Islet of Langerhans (tissue), 1 donor: ENCODE measurements at regions not wholly inside any gene's neighbourhood (a gene's known extent, or its start where the extent isn't known, plus 50 kb on each side); places are given as distances from the start of the nearest gene placed in this dataset.
A peak's percentile ranks its signal among the peaks of the same experiment; 100 is the strongest.
"Not testable (repeated sequence)": the region's sequence is repeated elsewhere in the genome, so short reads cannot be mapped to it uniquely, and the experiment has no call there.

Source experiments
- FAIRE-seq: peaks from one replicate; lab custom pipeline; 2011; peaks lifted over from hg19 to GRCh38; lab: Jason Lieb, UNC

DNA sequence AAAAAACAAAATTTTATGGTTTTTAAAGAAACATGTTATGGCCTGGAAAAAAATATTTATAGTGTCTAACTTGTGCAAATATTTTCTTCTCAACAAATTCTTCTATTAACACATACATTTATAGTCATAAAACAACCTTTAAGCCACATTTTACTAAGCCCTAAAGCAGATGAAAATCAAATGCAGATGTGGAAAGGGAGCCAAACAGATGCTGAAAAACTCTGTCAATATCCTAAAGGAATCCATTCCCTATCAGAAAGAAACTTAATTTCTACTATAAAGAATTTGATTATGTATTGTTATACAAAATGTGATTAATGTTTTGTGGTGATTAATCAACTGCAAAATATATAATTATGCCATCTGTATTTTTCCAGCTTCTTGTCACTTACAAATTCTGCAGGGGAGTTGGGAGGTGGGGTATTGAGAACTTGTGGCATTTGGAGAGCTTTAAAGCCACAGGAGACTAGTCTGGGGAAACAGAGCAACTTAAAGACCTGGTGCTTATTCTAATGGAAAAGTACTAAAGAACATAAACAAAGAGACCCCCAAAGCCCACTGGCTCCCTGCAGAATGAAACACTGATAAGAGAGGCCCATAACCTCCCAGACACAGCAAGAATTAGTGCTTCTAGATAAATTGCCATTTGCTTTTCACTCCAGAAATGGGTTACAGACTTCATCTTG lies 1721.0 kb upstream of the PIK3C3 start:
- FAIRE-seq = no peak

DNA sequence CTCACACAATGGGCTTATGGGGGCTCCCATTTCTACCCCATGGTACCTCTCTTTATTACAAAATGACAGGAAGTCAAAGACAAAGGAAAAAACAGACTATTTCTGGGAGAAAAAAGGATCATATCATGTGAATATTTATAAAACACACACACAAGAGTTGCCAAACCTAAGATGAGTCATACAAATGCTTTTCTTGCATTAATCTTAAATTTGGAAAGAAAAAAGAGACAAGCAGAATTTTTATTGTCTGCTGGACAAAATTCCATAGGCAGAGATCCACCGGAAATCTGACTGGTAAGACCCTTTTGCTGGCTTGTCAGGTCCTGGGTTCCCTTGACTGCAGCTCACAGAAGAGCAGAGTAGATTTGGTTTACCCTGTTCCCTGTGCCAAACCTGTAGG lies 1732.3 kb upstream of the PIK3C3 start:
- FAIRE-seq = no peak

DNA sequence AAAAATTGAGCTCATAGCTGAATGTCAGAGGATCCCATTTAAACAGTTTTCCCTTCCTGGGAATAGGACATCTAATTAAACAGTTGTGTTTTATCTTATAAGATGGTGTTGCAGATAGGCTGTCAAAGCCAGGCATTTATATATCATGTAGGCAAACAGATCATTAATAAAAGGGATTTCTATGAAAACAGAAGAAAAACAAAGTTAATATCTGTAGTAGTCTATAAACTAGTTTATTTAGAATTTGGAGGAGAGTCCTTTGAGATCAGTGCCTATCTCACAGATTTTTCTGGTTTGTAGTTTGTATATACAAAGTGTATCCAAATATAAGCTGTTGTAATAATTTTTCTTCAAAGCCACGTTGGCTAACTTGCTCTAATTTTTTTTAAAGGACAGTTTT lies 1738.2 kb upstream of the PIK3C3 start:
- no peak for FAIRE-seq

DNA sequence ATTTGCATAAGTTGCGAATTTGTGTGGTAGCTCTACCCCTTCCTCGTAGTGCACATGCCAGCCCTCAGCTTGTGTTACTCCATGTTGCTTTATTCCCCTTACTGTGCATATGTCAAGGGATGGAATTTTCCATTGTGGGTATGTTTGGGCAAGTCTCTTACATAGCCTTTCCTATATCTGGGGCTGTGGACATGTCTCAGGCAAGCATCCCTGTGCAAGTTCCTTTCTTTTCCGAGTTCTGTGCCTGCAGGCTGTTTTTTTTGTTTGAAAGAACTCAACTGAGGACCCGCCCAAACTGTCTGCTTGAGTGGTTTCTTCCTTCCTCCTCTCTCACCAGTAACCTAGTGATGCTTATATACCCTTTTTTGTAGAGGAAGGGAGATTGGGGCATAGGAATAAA lies 1739.1 kb upstream of the PIK3C3 start:
- no peak for FAIRE-seq

DNA sequence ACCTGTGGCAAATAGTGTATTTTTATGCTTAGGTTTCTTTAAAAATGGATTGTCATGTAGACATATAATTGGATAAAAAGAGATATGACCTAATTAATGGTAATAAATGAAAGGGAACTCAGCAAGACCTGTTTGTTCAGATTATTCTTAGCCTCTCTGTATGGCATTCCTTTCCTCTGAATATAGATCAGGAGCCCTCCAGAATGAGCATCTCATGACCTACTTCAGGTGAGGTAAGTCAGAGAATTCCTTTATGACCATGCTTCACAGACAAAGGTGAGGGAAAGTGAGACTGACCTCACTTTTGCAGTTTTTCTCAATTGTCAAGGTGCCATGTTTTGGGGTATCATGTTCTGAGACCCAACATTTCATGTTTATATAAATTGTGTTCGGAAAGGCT lies 1744.3 kb upstream of the PIK3C3 start:
- no peak for FAIRE-seq

DNA sequence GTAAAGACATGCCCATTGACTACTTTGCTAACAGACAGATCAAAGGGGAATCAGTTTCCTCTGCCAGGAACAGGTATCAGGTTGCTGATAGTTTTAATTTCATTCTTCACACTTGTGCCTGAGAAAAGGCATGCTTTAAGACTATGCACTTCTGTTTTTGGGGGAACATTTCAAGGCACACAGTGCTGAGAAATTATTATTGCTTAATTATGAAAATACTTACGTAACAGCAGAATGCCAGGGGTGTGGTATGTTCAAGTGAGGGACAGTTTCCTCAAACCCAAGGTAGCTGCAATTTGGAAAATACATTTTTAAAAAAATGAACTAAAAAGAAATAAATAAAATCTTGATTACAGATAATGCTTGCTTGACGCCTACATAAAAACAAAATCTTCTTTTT lies 1746.1 kb upstream of the PIK3C3 start:
- no peak for FAIRE-seq

DNA sequence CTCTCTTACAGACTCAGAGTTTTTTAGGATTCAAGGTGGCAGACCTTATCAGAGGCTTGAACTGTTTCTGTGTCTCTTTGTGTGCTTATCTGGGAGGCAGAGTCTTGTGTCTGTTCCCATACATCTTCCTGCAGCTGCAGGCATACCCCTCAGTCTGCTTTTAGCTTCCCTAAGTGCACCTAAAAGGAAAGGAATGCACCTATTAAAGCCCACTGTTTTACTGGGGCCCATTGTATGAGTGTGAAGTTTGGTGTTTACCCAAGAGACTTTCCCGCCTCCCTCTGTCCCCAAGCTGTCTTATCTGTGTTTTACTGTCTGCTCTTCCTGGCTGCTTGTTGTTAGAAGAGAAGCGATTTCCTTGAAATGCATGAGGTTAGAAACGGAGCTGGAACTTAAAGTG lies 1757.3 kb upstream of the PIK3C3 start:
- FAIRE-seq = no peak

DNA sequence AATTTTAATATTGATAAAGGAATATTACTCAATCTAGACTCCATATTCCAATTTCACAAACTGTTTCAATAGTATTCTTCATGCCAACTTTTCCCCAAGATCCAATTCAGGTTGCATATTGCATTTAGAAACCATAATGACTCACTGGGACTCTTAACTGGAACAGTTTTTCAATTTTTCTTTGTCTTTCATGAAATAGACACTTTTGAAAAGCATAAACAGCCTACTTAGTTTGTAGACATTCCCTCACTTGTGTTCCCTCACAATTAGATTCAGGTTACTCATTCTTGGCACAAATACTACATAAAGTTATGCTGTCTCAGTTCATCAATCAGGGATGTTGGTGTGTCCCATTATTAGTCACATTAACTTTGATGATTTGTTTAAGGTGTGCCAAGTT lies 1768.4 kb upstream of the PIK3C3 start:
- no peak for FAIRE-seq

DNA sequence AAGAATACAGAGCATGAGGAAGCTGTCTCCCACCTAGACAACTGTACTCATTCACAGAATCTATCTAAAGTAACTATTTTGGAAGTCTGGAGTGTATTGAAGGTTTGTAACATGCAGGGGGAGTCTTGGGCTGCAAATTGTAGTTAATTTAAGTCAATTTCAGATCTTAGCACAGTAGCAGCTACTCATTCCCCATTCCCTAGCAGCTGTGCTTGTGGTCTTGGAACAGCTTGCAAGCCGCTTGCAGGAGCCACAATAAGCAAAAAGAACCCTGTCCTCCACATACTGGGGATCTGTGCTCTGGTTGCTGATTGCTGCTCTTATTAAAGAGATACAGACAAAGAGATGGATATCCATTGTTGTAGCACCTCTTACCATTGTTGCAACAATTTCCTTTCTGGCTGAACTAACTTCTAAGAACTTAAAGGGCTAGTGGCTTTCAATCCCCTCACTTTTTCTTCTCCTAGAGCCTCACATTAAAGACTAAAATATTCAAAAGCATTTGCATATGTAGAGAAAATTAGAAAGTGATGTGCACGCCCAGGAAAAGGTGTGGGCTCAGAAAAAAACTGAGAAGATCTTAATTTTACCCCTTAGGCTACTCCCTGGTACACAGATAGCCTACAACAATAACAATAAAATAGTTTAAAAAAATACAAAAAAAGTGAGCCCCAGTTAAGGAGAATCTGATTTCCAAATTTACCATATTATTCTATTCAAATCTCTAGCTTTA lies 1775.1 kb upstream of the PIK3C3 start:
- no peak for FAIRE-seq

DNA sequence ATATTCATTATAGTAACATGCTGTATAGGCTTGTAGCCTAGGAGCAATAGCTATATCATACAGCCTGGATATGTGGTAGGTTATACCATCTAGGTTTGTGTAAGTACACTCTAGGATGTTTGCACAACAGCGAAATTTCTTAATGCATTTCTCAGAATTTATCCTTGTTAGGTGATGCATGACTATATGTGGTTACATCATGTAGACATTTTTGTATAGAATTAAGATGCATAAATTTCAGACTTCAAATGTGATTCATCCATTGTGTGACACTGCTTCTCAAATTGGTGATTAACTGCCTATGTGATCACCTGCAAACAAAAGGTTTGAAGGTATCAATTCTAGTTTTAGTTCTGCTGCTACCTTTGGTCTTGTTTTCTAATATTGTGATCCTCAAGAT lies 1787.0 kb upstream of the PIK3C3 start:
- FAIRE-seq = no peak

DNA sequence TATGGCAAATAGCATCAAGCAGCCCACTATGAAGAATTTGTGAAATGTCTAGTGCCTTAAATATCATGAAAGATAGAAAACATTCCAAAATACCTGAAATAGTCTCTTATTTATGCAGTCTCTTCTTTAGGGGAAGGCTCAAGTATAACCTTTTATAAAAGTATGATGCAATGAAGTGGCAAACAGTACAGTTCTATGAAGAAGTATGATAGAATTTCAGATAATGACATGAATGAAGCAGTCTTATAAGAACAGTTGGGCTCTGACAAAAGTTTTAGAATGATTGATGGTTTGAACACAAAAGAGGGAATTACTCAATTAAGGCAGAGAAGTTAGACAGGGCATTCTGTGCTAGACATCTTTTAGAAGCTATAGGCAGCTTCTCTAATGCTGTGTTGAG lies 1791.8 kb upstream of the PIK3C3 start:
- FAIRE-seq = no peak

DNA sequence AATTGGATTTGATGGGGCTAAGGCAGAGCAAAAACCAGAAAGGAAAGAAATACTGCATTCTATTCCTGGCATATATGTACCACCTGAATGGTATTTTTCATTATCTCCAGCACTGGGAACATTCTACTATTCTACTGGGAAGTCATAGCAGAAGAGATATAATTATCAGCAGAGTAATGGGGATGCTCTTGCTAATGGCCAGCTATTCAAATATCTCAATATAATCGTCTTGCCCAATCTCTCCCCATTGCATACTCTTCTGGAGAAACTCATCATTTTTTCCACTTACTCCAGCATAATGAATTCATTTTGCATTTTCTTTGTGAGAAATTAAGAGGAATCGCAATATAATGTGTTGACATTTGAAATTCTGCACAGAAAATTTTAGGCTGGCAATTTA lies 1794.7 kb upstream of the PIK3C3 start:
- no peak for FAIRE-seq

DNA sequence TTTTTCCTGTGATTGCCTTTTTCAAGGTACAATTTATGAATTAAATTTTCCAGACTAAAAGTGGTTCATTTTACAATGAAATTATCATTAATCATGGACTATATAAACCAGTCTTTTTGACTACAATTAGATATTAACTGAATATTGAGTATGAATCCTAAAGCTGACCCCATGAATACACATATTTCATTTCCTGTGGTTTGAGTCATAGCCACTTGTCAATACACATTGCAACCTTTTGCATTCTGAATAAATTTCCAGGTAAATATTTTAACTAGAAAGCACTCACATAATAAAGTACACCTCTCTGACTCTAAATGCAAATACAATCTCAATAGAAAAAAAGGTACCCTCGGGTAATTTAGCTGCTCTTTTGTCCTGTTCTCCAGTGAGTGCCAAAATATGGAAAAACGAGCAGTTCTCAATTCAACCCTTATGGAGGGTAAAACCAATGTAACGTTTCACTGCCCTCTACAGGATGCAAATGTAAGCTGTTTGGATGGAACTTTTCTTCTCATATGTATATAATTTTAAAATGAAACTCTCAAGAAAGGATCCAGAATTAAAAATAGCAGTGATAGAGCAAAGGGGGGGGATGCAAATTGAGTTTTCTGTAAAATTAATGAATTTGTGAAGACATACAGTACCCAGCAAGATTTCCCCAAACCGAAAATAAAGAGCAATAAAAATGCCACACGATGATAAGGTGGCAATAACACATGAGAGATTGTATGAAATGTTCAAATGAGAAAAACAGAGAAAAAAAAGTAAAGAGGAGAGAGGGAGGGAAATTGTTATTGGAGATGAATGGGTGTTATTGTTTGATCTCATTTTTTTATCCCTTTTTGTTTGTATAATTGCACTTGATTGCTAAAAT lies 1795.7 kb upstream of the PIK3C3 start:
- FAIRE-seq = peak; percentile 97

DNA sequence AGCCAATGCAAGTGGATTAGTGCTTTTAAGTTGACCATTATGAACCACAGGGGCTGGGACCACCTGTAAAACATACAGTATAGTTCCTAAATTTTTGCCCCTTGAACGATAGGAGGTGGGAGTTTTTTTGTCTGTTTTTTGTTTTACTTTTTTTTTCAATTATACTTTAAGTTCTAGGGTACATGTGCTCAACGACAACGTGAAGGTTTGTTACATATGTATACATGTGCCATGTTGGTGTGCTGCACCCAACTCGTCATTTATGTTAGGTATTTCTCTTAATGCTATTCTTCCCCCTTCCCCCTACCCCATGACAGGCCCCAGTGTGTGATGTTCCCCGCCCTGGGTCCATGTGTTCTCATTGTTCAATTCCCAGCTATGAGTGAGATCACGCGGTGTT lies 1797.9 kb upstream of the PIK3C3 start:
- no peak for FAIRE-seq

DNA sequence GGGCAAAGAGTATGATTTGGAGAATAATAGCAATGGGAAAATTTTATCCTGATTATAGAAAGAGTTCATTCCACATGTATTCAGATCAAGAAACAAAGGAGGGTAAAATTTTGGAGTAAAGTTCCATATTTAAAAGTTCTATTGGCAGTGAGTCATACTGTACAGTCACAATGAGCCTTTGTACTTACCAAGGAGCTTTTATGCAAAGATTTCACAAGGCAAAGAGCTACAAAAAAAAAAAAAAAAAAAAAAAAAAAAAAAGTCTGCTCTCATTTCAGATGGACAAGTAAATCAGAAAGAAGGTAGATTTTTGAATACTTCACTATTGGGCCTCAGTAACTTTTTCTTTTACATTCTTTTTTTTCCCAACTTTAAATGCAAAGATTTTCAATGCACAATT lies 1802.2 kb upstream of the PIK3C3 start:
- no peak for FAIRE-seq

DNA sequence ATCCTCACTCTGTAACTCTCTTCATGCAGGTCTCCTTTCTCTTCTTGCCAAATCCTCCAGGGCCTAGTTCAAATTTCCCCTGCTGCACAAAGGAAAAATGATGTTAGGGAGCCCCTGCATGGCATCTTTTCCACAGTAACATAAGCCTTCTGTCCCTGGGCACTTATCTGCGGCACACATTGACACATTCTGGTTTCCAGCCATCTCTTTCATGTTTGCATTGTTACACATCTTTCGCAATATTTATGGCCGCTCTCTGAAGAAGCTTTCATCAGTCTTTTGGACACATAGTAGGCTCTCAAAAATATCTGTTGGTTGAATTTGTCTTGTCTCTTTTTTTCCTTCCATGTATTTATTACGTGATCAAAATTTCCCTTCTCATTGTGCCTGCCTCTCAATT lies 1806.1 kb upstream of the PIK3C3 start:
- FAIRE-seq = no peak

DNA sequence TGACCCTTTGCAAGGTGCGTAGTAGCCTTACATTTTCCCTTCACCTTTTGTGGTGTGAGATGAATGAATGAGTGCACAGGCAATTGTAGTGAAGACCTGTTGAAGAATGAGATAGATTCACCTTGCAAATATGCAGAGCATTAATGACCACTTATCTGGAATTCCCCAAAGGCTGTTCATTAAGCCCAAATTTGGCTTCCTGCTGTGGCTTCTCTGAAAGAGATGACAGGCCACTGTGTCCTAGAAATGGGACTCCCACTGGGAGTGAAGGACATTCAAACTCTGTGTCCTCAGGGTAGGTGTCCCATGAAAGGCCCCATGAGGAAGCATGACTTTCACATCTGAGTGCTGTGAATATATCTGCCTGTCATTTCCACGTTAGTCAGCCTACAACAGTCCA lies 1821.8 kb upstream of the PIK3C3 start:
- no peak for FAIRE-seq

DNA sequence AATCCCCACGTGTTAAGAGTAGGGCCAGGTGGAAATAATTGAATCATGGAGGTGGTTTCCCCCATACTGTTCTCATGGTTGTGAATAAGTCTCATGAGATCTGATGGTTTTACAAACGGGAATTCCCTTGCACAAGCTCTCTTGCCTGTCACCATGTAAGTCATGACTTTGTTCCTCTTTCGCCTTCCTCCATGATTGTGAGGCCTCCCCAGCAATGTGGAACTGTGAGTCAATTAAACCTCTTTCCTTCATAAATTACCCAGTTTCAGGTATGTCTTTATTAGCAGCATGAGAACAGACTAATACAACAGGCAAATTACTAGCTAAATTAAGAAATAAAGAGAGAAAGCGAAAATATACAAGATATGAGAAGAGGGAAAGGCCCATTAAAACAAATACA lies 1822.6 kb upstream of the PIK3C3 start:
- FAIRE-seq = not testable (repeated sequence)

DNA sequence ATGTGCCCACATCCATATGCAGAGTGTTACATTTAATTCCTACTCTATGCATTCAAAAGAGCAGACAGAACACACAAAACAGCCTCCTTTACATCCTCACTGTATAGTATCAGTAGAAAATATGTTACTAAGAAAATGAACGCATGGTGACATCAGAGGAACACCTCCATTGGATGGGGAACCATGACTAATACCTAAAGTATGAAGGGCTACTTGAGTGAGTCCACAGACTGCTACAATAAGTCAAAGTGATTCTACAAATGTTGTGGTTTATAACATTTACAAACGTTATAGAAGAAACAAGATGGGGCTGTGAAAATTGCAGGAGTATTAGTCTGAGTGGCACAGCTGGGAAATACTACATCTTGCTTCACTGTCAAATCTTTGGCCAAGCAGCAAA lies 1830.9 kb upstream of the PIK3C3 start:
- FAIRE-seq = no peak

DNA sequence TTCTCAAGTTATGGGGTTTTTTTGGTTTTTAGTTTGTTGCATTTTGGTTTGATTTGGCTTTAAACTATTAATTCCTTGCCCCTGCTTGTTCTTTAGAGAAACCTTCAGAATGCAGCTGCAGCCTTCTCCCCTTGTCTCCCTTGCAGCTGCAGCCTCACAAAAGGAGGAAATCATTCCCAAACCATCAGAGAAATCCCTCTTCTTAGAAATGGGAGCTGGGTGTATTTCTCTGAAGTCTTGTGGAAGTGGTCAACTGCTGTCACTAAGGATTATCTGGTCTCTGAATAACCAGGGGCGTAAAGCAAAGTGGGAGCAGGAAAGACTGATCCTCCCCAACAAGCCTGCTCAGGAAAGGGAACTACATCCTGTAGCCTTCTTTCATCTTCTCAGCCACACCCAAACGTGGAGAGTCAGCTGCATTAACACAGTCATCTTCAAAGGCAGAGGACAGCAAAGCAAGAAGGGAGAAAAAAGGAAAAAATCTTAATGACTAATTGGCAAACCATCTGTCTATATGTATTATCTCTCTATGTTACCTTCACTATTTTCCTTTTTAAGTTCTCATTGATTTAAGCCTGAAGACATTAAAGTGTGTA lies 1834.1 kb upstream of the PIK3C3 start:
- no peak for FAIRE-seq

DNA sequence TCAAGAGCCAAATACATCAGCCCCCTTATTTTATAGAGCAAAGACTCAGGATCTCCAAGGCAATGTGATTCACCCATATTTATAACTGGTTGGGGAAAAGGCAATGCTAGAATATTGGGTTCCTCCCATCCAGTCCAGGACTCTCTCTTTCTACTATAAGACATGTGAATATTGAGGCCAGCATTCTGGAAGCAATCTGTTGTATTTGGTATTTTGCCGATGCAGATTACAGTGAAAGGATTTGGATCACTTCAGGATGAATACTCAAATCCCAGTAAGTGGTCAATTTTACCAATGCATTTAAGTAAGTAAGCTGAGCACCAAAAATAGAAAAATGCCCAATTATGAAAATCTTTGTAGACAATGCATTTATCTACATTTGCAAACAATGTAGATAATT lies 1834.7 kb upstream of the PIK3C3 start:
- FAIRE-seq = no peak

DNA sequence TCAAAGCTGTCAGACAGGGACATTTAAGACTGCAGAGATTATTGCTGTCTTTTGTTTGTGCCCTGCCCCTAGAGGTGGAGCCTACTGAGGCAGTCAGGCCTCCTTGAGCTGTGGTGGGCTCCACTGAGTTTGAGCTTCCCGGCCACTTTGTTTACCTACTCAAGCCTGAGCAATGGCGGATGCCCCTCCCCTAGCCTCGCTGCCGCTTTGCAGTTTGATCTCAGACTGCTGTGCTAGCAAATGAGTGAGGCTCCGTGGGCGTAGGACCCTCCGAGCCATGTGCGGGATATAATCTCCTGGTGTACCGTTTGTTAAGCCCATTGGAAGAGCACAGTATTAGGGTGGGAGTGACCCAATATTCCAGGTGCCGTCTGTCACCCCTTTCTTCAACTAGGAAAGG lies 1835.5 kb upstream of the PIK3C3 start:
- not testable (repeated sequence) for FAIRE-seq

DNA sequence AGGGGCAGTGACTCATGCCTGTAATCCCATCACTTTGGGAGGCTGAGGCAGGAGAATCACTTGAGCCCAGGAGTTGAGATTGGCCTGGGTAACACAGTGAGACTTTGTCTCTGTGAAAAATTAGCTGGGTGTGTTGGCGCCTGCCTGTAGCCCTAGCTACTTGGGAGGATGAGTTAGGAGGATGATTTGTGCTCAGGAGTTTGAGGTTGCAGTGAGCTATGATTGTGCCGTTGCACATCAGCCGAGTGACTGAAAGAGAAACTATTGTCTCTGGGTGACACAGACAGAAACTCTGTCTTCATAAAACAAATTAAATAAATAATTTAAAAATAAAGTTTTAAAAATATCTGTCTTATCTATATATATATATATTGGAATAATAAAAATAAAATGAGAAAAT lies 1844.6 kb upstream of the PIK3C3 start:
- FAIRE-seq = no peak
